ENCODE measurements at regions not wholly inside any gene's neighbourhood (a gene's known extent, or its start where the extent isn't known, plus 50 kb on each side); places are given as distances from the start of the nearest gene placed in this dataset.

DNA sequence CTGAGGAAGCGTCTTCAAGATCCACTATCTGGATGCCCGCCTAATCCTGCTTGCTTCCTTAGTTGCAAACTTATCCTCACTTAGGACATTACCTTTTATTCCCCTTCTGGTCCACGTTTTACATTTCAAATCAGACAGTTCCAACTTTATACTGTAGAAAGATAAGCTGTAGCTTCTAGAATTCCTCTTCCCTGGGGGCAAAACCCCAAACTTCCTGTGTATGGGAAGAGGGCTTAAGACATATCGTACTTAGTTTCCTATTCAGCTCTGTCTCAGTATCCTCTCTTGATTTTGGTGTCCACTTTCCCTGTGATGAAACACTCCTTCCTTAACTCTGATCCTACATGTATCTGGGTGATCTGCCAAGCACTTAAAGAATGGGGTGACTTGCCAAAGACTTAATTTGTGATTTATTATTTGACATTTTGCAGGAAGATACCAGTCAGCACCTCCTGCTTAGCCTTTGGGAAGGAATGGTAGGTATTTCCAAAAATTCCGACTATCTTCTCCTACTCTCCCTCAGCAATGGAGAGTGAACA, 245.2 kb downstream of the CDCA7 start:
- TF ChIP-seq, protein P1, sequence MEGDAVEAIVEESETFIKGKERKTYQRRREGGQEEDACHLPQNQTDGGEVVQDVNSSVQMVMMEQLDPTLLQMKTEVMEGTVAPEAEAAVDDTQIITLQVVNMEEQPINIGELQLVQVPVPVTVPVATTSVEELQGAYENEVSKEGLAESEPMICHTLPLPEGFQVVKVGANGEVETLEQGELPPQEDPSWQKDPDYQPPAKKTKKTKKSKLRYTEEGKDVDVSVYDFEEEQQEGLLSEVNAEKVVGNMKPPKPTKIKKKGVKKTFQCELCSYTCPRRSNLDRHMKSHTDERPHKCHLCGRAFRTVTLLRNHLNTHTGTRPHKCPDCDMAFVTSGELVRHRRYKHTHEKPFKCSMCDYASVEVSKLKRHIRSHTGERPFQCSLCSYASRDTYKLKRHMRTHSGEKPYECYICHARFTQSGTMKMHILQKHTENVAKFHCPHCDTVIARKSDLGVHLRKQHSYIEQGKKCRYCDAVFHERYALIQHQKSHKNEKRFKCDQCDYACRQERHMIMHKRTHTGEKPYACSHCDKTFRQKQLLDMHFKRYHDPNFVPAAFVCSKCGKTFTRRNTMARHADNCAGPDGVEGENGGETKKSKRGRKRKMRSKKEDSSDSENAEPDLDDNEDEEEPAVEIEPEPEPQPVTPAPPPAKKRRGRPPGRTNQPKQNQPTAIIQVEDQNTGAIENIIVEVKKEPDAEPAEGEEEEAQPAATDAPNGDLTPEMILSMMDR (IDR thresholded peaks at IDR 0.05): no peak
- no peak for TF ChIP-seq POLR2AphosphoS5 (IDR thresholded peaks at IDR 0.05)
